ENCODE measurements at regions not wholly inside any gene's neighbourhood (a gene's known extent, or its start where the extent isn't known, plus 50 kb on each side); places are given as distances from the start of the nearest gene placed in this dataset.
"Not testable (repeated sequence)": the region's sequence is repeated elsewhere in the genome, so short reads cannot be mapped to it uniquely, and the experiment has no call there.

GRCh38 chr15:57797568-57798267 lies 91.2 kb downstream of the POLR2M start:
- intact Hi-C loops (cut with DNase I; ENCODE audit: low total_unique reads) = no loop called here
- in situ Hi-C loops (cut with MboI; ENCODE audit: low pct_ligation_motif_present in 1 of 4, low pct_unique_long_range_greater_than_20kb in 1 of 4, low sequenced_read_pairs in 3 of 4) = no loop called here
- Histone ChIP-seq H3K4me3 (no peak overlapping the region), H3K36me3 (no peaks in the 10 kb centered on the region), H3K27ac (no peak overlapping the region), H3K9me3 (no peaks in the 10 kb centered on the region), H3K27me3 (no peaks in the 10 kb centered on the region), H3K4me1 (peaks cover 0 to 10% (median 5%) of the 10 kb centered on the region in 4 donors)
- TF ChIP-seq EP300 (IDR thresholded peaks at IDR 0.05; ENCODE audit: low read depth) (no peak), POLR2AphosphoS5 (IDR thresholded peaks at IDR 0.05) (no peak), POLR2A (IDR thresholded peaks at IDR 0.05) (no peak)
- TF ChIP-seq, protein P1, sequence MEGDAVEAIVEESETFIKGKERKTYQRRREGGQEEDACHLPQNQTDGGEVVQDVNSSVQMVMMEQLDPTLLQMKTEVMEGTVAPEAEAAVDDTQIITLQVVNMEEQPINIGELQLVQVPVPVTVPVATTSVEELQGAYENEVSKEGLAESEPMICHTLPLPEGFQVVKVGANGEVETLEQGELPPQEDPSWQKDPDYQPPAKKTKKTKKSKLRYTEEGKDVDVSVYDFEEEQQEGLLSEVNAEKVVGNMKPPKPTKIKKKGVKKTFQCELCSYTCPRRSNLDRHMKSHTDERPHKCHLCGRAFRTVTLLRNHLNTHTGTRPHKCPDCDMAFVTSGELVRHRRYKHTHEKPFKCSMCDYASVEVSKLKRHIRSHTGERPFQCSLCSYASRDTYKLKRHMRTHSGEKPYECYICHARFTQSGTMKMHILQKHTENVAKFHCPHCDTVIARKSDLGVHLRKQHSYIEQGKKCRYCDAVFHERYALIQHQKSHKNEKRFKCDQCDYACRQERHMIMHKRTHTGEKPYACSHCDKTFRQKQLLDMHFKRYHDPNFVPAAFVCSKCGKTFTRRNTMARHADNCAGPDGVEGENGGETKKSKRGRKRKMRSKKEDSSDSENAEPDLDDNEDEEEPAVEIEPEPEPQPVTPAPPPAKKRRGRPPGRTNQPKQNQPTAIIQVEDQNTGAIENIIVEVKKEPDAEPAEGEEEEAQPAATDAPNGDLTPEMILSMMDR (IDR thresholded peaks at IDR 0.05) = no peak
- no peak for DNase-seq
- WGBS, 2 donors (ENCODE audit: low coverage in 1 of 2) = 29 to 71% methylated on average over 1 to 7 of the region's 7 CpGs

DNA sequence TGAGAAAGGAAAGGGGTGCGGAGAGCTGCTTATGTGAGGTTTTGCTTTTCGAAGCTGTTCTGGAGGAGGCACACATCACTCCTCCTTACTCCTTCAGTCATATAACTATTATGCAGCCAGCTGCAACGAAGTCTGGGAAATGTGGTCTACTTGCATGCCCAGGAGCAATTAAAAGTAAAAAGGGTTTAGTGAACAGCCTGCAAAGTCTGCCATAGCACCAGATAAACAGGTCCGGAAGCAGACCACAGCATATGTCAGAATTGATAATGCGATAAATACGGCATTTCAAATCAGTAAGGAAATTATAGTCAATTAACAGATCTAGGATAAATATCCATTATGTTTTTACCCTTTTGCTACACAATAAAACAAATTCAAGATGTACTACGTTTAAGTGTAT lies 99.5 kb downstream of the POLR2M start:
- H3K9me3 ChIP-seq = no peaks in the 10 kb centered on the region
- no peaks in the 10 kb centered on the region for H3K27me3 ChIP-seq
- 75 to 76% methylated on average over 6 to 7 of the region's 7 CpGs for WGBS, 2 donors (ENCODE audit: low coverage in 1 of 2)
- no peaks in the 10 kb centered on the region for H3K36me3 ChIP-seq
- H3K27ac ChIP-seq = no peak overlapping the region
- H3K4me3 ChIP-seq = no peak overlapping the region
- DNase-seq = no peak
- H3K4me1 ChIP-seq = no peaks in the 10 kb centered on the region
- intact Hi-C loops (cut with DNase I; ENCODE audit: low total_unique reads) = no loop called here
- TF ChIP-seq, protein P1 (IDR thresholded peaks at IDR 0.05) = no peak
- TF ChIP-seq EP300 (IDR thresholded peaks at IDR 0.05; ENCODE audit: low read depth) = no peak
- no peak for TF ChIP-seq POLR2A (IDR thresholded peaks at IDR 0.05)
- TF ChIP-seq POLR2AphosphoS5 (IDR thresholded peaks at IDR 0.05) = no peak
- in situ Hi-C loops (cut with MboI; ENCODE audit: low pct_ligation_motif_present in 1 of 4, low pct_unique_long_range_greater_than_20kb in 1 of 4, low sequenced_read_pairs in 3 of 4) = no loop called here

- H3K27ac ChIP-seq; DNase-seq; H3K4me3 ChIP-seq; in situ Hi-C loops (cut with MboI; ENCODE audit: low pct_ligation_motif_present in 1 of 4, low pct_unique_long_range_greater_than_20kb in 1 of 4, low sequenced_read_pairs in 3 of 4); H3K27me3 ChIP-seq; H3K9me3 ChIP-seq; H3K36me3 ChIP-seq; intact Hi-C loops (cut with DNase I; ENCODE audit: low total_unique reads); H3K4me1 ChIP-seq: not testable (repeated sequence)
- WGBS, 2 donors (ENCODE audit: low coverage in 1 of 2) = 82 to 93% methylated on average over 7 of the region's 7 CpGs
Measured at GRCh38 chr15:57809285-57809684, 102.8 kb downstream of the POLR2M start.

GRCh38 chr15:57816599-57816998 lies 110.1 kb downstream of the POLR2M start:
- Histone ChIP-seq H3K4me3 (no peak overlapping the region), H3K27me3 (no peaks in the 10 kb centered on the region), H3K4me1 (no peaks in the 10 kb centered on the region), H3K9me3 (no peaks in the 10 kb centered on the region), H3K36me3 (no peaks in the 10 kb centered on the region), H3K27ac (no peak overlapping the region)
- TF ChIP-seq, protein P1 (IDR thresholded peaks at IDR 0.05) = no peak
- intact Hi-C loops (cut with DNase I; ENCODE audit: low total_unique reads) = no loop called here
- WGBS, 2 donors (ENCODE audit: low coverage in 1 of 2) = 83 to 93% methylated on average over 3 to 6 of the region's 6 CpGs
- in situ Hi-C loops (cut with MboI; ENCODE audit: low pct_ligation_motif_present in 1 of 4, low pct_unique_long_range_greater_than_20kb in 1 of 4, low sequenced_read_pairs in 3 of 4) = no loop called here
- no peak for DNase-seq

DNA sequence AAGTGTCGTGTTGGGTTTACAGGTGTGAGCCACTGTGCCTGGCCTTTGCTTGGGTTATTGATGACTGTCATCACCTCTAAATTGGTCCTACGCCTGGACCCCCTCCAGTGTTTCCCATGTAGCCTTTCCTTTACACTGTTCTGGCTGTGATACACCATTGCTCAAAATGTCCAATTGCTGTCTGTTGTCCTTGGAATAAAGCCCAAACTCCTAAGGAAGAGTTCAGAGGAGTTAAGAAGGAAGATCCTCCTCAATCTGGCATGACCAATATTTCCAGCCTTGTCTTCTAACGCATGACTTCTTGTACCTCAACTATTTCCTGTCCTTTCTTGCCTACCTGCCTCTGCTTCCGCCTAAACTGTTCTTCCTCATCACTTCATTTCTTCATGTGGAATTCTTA lies 113.1 kb downstream of the POLR2M start:
- H3K27ac ChIP-seq = no peak overlapping the region
- H3K4me3 ChIP-seq = no peak overlapping the region
- no peaks in the 10 kb centered on the region for H3K4me1 ChIP-seq
- WGBS, 2 donors (ENCODE audit: low coverage in 1 of 2) = 88 to 91% methylated on average over 2 to 4 of the region's 4 CpGs
- in situ Hi-C loops (cut with MboI; ENCODE audit: low pct_ligation_motif_present in 1 of 4, low pct_unique_long_range_greater_than_20kb in 1 of 4, low sequenced_read_pairs in 3 of 4) = no loop called here
- H3K27me3 ChIP-seq = no peaks in the 10 kb centered on the region
- no peak for DNase-seq
- H3K36me3 ChIP-seq = no peaks in the 10 kb centered on the region
- no peak for TF ChIP-seq EP300 (IDR thresholded peaks at IDR 0.05; ENCODE audit: low read depth)
- no peak for TF ChIP-seq POLR2A (IDR thresholded peaks at IDR 0.05)
- no peak for TF ChIP-seq POLR2AphosphoS5 (IDR thresholded peaks at IDR 0.05)
- TF ChIP-seq, protein P1 (IDR thresholded peaks at IDR 0.05) = no peak
- intact Hi-C loops (cut with DNase I; ENCODE audit: low total_unique reads) = no loop called here
- no peaks in the 10 kb centered on the region for H3K9me3 ChIP-seq

Measured in transverse colon (tissue), 4 donors.